ENCODE measurements at regions not wholly inside any gene's neighbourhood (a gene's known extent, or its start where the extent isn't known, plus 50 kb on each side); places are given as distances from the start of the nearest gene placed in this dataset.
"Not testable (repeated sequence)": the region's sequence is repeated elsewhere in the genome, so short reads cannot be mapped to it uniquely, and the experiment has no call there.

DNA sequence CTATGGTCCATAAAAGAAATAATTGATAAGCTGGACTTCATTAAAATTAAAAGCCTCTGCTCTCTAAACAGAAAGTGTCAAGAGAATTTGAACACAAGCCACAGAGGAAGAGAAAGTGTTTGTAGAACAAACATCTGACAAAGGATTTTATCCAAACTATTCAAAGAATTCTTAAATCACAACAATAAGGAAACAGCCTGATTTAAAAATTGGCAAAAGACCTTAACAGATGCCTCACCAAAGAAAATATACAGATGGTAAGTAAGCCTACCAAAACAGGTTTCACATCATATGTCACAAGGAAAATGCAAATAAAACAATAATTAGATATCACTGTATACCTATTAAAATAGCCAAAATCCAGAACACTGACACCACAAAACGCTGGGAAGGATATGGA, 612.0 kb downstream of the TTLL7 start:
- DNase-seq (ENCODE audit: low spot score): not testable (repeated sequence)

DNA sequence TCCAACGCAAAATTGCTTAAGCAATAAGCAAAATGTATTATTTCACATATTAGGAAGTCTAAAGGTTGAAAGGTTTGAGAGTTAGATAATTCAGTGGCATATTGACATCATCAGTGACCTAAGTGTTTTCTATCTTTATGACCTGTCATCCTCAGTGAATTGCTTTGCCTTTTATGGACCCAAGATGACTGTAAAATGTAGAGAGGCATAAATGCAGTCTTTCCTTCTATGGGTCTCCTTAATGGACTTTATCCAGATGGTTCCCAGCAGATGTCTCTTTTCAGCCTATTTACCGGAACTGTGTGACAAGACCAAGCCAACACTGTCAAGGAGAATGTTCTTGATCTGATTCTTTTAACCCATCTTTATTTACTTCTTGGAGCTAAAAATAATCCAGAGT, 615.8 kb downstream of the TTLL7 start:
- DNase-seq (ENCODE audit: low spot score): not testable (repeated sequence)

DNA sequence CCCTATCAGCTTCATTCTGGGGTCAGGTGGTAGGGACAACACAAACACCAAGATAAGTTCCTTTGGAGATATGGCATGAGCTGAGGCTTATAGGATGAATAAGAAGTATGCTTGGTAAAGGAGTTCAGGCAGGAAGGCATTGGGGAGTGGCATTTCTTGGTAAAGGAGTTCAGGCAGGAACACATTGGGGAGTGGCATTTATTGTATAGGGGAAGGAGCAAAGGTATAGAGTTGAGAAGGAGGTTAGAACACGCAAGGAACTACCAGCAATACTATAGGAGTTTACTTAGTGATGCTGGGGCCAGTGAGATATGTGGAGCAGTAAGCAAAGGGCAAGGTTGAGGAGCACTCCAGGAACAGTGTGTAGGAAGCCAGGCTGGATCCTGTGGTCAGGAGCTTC, 625.9 kb downstream of the TTLL7 start:
- DNase-seq (ENCODE audit: low spot score): not testable (repeated sequence)

DNA sequence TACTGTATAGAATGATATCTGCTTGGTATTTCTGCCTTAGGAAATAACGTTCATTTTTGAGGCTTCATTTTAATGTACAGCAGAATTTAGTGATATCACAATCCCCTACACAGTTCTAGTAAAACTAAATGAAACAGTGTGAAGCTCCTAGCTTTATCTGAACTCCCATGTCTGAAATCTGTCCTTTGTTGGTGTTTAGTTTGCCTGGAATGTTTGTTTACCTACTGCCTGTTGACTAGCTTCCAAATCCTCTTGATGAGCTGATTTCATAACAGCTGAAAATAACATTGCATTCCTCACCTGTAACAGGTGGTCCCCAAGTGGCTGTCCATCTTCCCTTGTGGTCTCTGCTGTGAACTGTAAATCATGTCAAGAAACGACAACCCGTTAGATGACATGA, 629.1 kb downstream of the TTLL7 start:
- not testable (repeated sequence) for DNase-seq (ENCODE audit: low spot score)

DNA sequence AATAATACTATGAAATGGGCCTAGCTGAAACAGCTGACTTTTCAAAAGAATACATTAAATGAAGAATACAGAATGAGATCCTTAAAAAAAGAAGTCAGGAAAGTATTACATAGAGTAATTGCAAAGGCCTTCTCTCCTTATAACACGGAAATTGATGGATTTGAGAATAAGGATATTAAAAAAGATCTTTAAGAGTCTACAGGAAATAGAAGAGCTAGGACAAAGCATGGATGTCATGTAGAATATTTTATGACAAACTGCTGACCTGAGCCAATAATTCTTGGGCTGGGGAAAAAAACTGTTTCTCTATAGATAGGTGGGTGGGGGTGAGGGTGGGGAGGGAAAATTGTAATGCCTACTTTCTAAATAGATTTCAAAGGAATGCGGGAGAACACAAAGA, 633.6 kb downstream of the TTLL7 start:
- not testable (repeated sequence) for DNase-seq (ENCODE audit: low spot score)

DNA sequence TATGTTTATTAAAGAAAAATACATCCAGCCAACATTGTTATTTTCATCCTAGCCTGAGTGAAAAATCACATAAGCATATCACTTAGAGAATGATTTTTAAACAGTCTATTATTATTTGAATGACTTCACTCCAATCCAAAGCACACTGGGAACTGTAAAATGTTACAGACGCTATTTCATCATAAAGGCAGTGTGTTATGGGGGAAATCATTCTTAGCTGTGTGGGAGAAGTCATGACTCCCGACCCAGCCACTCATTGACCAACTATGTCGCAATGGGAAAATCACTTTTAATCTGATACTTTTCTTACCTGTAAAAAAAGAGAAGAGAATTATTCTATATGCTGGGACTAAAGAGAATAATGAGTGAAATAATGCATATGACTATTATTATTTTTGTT, 653.6 kb downstream of the TTLL7 start:
- DNase-seq (ENCODE audit: low spot score): not testable (repeated sequence)

DNA sequence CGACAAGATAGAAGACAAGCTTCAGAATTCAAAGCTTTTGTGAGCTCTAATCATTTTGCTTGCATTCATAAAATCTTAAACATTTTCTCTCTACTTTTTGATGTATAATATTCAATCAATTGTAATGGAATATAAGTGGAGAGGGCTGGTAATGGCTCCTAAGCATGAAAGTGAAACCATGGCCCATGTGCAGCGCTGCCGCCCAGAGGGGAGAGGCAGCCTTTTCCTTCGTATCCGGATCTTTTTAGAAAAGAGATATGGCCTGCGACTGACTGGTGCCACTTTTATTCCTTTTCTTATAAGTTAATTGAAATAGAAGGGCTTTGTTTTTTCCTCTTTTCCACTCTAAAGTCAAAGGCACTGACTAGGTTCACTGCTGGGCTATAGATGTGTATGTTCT, 655.2 kb downstream of the TTLL7 start:
- DNase-seq (ENCODE audit: low spot score): not testable (repeated sequence)

DNA sequence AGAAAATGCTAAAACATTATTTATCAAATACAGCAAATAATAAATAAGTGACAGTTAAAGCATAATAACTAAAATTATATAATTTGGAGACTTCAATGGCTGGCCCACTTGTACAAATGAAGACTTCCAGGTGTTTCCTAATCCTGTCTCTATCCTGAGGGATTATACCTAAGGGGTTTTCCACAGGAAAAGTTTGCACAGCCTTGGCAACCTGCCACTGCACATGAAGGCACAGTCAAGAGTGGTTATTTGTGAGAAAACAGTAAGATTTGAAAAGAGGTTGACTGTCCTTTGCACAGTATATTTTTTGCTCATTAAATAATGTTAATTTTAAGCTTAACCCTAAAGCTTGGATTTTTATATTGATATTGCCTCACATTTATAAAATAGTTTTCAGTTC, 655.9 kb downstream of the TTLL7 start:
- not testable (repeated sequence) for DNase-seq (ENCODE audit: low spot score)

DNA sequence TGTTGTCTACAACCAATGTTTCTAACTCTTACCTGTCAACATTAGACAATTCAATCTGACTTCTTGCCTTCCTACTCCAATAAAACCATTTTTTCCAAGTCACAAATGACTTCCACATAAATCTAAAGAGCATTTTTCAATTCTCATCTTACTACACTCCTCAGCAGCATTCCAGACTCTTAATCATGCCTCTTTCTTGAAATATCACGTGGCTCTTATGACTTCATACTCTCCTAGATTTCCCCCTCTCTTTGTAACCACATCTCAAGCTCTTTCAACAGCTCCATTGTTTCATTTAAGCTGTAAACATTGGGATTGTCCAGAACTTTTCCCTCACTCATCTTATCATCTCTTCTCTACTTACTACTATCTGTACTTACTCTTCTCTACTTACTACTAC, 666.6 kb downstream of the TTLL7 start:
- DNase-seq (ENCODE audit: low spot score): not testable (repeated sequence)

DNA sequence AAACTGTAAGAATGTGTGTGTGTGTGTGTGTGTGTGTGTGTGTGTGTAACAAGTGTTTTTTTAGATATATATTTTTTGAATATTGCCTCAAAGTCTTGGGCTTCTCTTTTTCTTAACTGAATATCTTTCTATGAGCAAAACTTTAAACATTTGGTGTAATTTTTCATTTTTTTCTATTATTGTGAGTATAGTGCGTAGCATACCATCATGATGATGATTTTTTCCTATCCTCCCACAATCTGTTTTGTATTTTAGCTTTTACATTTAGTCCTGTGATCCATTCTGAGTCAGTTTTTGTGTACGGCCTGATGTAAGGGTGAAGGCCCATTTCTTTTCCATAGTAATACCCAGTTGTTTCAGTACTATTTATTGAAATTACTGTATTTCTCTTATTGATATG, 680.6 kb downstream of the TTLL7 start:
- no peak for DNase-seq (ENCODE audit: low spot score)

DNA sequence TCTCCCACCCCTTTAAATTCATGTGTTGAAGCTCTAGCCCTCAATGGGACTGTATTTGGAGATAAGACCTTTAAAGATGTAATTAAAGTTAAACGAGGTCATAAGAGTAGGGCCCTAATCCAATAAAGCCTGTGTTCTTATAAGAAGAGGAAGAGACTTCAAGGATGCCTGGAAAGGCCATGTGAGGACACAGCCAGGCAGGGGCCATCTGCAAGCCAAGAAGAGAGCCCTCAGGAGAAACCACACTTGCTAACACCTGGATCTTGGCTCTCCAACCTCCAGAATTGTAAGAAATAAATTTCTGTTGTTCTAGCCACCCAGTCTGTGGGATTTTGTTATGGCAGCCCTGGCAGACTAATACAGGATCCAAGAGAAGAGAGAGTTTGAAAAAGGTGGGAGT, 683.5 kb downstream of the TTLL7 start:
- DNase-seq (ENCODE audit: low spot score): not testable (repeated sequence)

DNA sequence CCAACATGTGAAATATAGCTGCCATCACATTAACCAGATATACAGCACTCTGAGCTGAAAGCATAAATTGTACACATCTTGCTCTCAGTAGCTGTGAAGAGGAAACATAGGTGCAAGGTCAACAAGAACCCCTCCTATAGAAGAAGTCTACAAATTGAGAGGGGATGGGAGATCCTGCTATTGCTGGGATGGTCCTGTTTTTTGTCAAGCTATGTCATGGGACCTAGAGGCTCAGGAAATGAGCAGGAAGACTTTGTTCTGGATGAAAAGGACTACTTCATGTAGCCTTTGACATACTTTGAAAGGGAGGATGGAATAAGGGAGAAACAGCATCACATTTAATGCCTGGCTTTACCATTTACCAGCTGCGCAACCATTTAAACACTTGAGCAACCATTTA, 688.8 kb downstream of the TTLL7 start:
- DNase-seq (ENCODE audit: low spot score): not testable (repeated sequence)

DNA sequence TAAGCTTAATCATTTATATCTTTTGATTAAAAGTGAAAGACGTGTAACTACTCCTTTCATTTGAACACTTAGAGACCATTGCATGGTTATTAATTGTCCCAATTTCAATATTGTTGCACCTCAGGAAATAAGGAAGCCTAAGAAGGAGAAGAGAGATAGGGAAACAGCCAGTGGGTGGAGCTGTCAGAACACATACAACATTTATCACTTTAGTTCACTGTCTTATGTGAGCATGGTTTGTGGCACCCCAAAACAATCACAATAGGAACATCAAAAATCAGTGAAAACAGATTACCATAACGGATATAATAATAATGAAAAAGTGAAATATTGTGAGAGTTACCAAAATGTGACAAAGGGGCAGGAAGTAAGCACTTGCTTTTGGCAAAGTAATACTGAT, 689.9 kb downstream of the TTLL7 start:
- not testable (repeated sequence) for DNase-seq (ENCODE audit: low spot score)

DNA sequence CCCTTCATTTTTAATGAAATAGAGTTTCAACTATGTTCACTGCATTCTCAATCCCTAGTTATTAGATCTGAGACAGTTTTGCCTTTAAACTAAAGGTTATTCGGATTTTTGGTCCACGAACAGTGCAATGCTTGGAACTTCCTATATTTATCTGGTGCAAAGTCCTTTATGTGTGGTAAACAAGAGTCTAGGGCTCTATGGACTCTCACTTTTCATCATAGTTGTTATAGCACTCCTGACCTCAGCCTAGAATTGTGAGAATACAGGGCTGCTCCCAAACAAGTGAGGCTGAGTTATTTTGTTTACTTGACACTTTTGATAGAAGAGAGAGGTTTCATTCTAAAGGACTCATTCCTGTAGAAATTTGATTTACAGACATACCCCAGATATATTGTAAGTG, 692.1 kb downstream of the TTLL7 start:
- not testable (repeated sequence) for DNase-seq (ENCODE audit: low spot score)

DNA sequence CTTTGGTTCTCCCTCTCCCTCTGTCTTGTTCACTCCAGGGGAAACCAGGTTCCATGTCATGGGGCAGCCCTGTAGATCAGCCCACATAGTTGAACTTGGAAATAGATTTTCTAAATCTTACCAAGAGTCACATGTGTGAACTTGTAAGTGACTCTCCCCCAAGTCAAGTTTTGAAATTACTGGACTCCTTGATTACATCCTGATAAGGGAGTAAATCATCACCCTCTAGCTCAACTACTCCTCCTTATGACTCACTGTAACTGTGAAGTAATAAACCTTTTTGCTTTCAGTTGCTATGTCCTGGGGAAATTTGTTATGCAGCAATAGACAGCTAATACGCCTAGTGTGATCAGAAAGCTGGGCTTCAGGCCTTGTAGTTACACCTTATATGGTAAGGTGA, 703.3 kb downstream of the TTLL7 start:
- not testable (repeated sequence) for DNase-seq (ENCODE audit: low spot score)

DNA sequence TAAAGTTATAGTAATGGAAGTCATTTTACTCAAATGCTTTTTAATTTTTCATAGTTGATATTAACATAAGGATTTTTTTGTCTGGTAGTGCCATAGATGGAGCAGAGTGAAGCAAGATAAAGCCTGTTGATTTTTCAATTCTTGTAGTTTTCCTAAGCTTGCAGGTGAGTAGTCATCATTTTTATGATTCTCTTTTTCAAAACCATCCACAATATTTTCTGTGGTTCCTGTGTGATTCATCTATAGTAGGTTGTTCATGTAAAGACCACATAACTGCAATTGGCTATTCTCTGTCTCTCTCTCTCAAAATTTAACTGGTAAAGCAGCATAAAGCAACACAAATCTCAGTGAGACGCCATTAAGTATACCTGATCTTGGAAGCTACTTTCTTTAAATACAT, 711.5 kb downstream of the TTLL7 start:
- DNase-seq (ENCODE audit: low spot score): not testable (repeated sequence)

DNA sequence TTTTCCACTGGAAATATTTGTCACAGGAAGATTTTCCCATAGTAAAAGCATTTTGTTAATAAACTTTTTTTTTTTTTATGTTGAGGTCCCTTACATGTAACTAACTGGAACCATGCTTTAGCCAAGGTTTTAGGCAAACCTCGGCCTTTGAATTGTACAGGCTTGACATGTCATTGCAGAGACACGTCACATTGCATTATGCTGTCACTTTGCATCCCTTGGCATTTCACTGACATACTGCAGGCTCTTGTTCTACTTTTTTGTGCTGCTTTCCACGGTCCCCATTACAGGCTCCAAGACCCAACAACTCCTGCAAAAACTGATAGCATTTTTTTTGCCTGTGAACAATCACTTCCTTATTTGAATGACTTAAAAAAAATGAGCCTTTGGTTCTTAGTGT, 724.3 kb downstream of the TTLL7 start:
- DNase-seq (ENCODE audit: low spot score): not testable (repeated sequence)

DNA sequence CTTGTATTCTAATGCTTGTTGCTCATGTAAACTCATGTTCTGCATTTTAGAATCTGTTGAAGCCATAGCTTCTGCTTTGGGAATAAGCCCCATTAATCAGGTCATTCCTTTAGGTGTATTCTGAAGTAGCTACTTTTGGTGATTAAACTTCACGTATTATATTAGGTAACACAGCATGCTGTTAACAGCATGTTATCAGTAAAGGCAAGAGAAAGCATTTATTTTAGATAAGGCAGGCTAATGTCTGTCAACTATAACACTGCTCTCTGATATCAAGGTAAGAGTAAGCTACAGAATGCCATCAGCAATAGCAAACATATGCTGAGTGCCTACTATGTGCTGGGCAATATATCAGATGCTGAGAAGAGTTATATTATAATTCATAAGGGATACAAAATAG, 726.4 kb downstream of the TTLL7 start:
- not testable (repeated sequence) for DNase-seq (ENCODE audit: low spot score)

DNA sequence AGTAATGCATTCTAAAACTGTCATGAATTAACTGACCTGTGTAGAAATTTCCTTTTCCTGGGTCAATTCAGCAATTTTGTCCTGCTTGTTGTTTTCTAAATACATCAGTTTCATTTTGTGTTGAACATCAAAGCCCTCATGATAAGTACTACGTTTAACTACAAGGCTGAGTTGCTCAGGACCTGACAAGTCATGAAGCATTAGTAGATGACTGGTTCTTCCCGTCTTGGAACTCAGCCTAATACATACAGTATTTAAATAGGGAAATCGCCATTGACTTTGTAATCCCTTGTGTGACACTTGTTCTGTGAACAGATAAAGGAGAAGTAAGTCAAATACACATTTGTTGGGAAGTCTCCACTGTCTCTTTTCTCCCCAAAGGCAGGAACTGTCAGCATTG, 727.1 kb downstream of the TTLL7 start:
- not testable (repeated sequence) for DNase-seq (ENCODE audit: low spot score)

DNA sequence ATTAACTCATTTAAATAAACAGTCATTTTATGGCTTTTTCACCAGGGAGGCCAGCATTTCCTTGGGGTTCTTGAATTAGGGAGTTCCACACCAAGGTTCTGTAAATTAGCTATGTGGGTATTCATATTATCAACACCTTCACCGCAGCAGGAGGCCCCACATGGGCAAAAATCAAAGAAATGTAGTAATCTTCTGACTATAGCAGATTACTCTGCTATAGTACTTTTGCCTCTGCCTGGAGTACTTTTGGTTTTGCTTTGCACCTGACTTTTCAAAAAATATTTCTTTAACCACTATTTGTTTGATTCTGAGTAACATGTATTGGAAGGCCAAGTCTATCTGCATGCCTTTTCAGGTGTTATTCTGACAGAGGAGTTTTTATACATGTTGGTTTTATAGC, 728.1 kb downstream of the TTLL7 start:
- DNase-seq (ENCODE audit: low spot score): not testable (repeated sequence)

DNA sequence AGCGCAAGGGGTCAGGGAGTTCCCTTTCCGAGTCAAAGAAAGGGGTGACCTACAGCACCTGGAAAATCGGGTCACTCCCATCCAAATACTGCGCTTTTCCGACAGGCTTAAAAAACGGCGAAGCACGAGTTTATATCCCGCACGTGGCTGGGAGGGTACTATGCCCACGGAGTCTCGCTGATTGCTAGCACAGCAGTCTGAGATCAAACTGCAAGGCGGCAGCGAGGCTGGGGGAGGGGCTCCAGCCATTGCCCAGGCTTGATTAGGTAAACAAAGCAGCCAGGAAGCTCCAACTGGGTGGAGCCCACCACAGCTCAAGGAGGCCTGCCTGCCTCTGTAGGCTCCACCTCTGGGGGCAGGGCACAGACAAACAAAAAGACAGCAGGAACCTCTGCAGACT, 735.1 kb downstream of the TTLL7 start:
- not testable (repeated sequence) for DNase-seq (ENCODE audit: low spot score)

DNA sequence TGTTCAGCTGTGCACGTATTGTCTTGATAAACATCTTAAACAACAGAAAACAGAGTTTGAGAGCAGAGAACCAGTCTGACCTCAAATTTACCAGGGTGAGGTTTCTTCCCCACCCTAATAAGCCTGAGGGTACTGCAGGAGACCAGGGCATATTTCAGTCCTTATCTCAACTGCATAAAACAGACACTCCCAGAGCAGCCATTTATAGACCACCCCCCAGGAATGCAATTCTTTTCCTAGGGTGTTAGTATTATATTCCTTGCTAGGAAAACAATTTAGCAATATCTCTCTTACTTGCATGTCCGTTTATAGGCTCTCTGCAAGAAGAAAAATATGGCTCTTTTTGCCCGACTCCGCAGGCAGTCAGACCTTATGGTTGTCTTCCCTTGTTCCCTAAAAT, 747.2 kb downstream of the TTLL7 start:
- DNase-seq (ENCODE audit: low spot score): not testable (repeated sequence)

DNA sequence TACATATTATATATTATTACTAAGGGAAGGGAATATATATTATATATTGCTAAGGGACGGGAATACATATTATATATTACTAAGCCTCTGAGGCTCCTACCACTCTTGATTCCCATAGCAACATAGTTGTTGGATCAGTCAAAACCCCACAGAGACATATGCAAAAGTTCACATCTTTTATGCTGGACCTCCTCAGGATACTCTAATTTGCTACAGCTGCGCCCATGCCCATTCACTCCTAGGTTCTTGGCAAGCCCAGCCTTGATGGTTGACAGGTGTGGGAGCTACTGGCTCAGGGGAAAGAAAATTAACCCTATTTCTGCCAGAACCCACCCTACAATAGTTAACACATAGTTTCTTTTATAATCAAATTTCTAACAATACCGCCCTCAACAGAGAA, 752.2 kb downstream of the TTLL7 start:
- not testable (repeated sequence) for DNase-seq (ENCODE audit: low spot score)

DNA sequence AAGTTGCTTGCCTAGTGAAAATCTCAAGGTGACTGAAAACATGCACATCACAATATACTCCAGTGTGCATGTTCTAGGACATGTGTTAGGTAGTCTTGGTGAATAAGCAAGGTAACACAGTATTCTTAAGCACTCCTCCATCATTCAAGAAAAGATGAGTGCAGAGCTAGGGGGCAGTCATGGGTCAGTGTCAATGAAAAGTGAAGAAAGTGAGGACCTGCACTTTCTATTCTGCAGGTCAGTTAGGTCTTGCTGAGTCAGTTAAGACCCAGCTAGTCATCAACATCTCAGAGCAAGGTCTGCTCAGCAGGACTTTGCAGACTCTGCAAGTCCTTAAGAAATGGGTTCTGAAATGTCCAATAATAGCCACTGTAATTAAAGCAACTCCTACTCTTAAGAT, 754.1 kb downstream of the TTLL7 start:
- DNase-seq (ENCODE audit: low spot score): not testable (repeated sequence)

DNA sequence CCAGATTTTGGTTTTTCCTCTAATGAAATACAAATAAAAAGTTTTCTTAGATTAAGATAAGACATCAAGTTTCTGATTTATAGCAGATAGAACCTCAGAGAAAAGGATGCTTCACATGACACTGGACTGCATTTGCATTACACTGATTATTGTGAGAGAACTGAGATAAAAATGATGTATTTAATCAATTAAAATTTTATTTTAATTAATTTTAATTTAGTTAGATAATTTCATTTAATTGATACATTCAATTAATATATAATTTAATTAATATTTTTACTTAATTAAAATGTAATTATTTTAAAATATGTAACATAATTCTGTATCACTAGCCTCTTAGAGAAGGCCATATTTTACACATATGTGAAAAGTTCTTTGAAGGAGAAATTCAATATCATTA, 759.4 kb downstream of the TTLL7 start:
- DNase-seq (ENCODE audit: low spot score): not testable (repeated sequence)

Measured in germinal center (tissue), 1 donor.